SK-N-SH (cell line): ENCODE measurements at regions not wholly inside any gene's neighbourhood (a gene's known extent, or its start where the extent isn't known, plus 50 kb on each side); places are given as distances from the start of the nearest gene placed in this dataset.

Source experiments
- EP300 ChIP-seq, 2 experiments: IDR thresholded peaks; 2 replicates each; pipeline versions ENCODE4 v1.4.0 to v1.6.1; 2012; ENCODE audit warnings: borderline replicate concordance in 1 of 2, low read depth in 1 of 2, low read length in 1 of 2
- TF ChIP-seq, protein P1 (sequence below): fragments of 200-600 bp; sonication (generic); IDR thresholded peaks from 2 replicates; pipeline ENCODE4 v1.6.1; 2017; ENCODE audit warnings: antibody characterized with exemption, mild to moderate bottlenecking, moderate library complexity

- TF ChIP-seq, protein P1, sequence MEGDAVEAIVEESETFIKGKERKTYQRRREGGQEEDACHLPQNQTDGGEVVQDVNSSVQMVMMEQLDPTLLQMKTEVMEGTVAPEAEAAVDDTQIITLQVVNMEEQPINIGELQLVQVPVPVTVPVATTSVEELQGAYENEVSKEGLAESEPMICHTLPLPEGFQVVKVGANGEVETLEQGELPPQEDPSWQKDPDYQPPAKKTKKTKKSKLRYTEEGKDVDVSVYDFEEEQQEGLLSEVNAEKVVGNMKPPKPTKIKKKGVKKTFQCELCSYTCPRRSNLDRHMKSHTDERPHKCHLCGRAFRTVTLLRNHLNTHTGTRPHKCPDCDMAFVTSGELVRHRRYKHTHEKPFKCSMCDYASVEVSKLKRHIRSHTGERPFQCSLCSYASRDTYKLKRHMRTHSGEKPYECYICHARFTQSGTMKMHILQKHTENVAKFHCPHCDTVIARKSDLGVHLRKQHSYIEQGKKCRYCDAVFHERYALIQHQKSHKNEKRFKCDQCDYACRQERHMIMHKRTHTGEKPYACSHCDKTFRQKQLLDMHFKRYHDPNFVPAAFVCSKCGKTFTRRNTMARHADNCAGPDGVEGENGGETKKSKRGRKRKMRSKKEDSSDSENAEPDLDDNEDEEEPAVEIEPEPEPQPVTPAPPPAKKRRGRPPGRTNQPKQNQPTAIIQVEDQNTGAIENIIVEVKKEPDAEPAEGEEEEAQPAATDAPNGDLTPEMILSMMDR: no peak
- no peak for TF ChIP-seq EP300 (IDR thresholded peaks at IDR 0.05; ENCODE audit: borderline replicate concordance in 1 of 2, low read depth in 1 of 2, low read length in 1 of 2)
Measured at GRCh38 chr4:111263836-111264235, 641.0 kb upstream of the PITX2 start.
